Upper lobe of left lung (tissue), 4 donors: ENCODE measurements at regions not wholly inside any gene's neighbourhood (a gene's known extent, or its start where the extent isn't known, plus 50 kb on each side); places are given as distances from the start of the nearest gene placed in this dataset.

Experiments
- EP300 ChIP-seq, 4 donors: sonication (generic); formaldehyde crosslinking; IDR thresholded peaks; one replicate each; pipeline ENCODE4 v1.5.1; 2017; ENCODE audit warnings: antibody characterized with exemption in 4 of 4, control low read depth in 2 of 4
- POLR2A ChIP-seq, 4 donors: fragments of 450-650 bp; IDR thresholded peaks; one replicate each; pipeline ENCODE4 v1.5.1; 2016 to 2017; ENCODE audit warnings: antibody characterized with exemption in 4 of 4, mild to moderate bottlenecking in 2 of 4
- TF ChIP-seq, protein P1 (sequence below), 6 experiments: fragments of 450-650 bp in 4 of 6; fragments of 200-600 bp in 2 of 6; sonication (generic) in 2 of 6; IDR thresholded peaks; one replicate each; pipeline ENCODE4 v1.5.1; 2016 to 2019; ENCODE audit warnings: antibody characterized with exemption in 6 of 6

DNA sequence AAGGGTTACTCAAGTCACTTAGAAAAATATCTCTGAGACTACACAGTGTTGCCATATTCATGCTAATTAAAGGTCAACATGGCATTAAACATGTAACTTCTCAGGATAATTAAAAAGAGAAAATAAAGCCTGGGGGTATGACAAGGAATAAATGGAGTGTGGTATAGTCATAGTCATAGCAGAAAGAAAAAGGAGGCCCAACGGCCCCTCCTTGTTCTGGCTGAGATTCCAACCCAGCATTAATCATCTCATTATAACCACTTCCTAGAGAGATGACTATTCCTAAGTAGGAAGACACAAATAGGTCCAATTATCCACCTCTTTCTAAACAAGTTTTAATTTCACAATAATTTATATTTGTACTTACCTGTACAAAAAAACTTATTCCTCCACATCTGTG lies 778.4 kb upstream of the AADAT start:
- no peak for TF ChIP-seq POLR2A (IDR thresholded peaks at IDR 0.05)
- TF ChIP-seq, protein P1, sequence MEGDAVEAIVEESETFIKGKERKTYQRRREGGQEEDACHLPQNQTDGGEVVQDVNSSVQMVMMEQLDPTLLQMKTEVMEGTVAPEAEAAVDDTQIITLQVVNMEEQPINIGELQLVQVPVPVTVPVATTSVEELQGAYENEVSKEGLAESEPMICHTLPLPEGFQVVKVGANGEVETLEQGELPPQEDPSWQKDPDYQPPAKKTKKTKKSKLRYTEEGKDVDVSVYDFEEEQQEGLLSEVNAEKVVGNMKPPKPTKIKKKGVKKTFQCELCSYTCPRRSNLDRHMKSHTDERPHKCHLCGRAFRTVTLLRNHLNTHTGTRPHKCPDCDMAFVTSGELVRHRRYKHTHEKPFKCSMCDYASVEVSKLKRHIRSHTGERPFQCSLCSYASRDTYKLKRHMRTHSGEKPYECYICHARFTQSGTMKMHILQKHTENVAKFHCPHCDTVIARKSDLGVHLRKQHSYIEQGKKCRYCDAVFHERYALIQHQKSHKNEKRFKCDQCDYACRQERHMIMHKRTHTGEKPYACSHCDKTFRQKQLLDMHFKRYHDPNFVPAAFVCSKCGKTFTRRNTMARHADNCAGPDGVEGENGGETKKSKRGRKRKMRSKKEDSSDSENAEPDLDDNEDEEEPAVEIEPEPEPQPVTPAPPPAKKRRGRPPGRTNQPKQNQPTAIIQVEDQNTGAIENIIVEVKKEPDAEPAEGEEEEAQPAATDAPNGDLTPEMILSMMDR (IDR thresholded peaks at IDR 0.05) = no peak
- TF ChIP-seq EP300 (IDR thresholded peaks at IDR 0.05) = no peak
